GM23338 (cell line): ENCODE measurements at regions not wholly inside any gene's neighbourhood (a gene's known extent, or its start where the extent isn't known, plus 50 kb on each side); places are given as distances from the start of the nearest gene placed in this dataset.

ENCODE experiments used
- ATAC-seq: fragments of 200-7000 bp; cut with Tn5 transposase; 3 replicates; pipeline ENCODE4 v1.9.1; 2020
- DNase-seq: peaks from one replicate; pipeline ENCODE4 v3.0.0-alpha.2; 2015; ENCODE audit warnings: low spot score
- H2AFZ ChIP-seq: fragments of 200-600 bp; sonication (generic); 2 replicates; pipeline ENCODE4 v1.8.0; 2016; ENCODE audit warnings: antibody characterized with exemption, mild to moderate bottlenecking, moderate library complexity
- H3F3A ChIP-seq: fragments of 200-600 bp; sonication (generic); replicated peaks from 2 replicates; pipeline ENCODE4 v1.8.0; 2017; ENCODE audit warnings: antibody characterized with exemption, mixed run types, low read depth
- H3K27ac ChIP-seq: fragments of 200-600 bp; sonication (generic); 2 replicates; pipeline ENCODE4 v1.6.1; 2016; ENCODE audit warnings: low read depth
- H3K27me3 ChIP-seq: fragments of 200-600 bp; sonication (generic); 2 replicates; pipeline ENCODE4 v1.8.0; 2016; ENCODE audit warnings: mild to moderate bottlenecking, mixed run types, moderate library complexity; ENCODE audit not compliant: insufficient read depth
- H3K36me3 ChIP-seq: fragments of 200-600 bp; sonication (generic); 2 replicates; pipeline ENCODE4 v1.8.0; 2016; ENCODE audit warnings: mild to moderate bottlenecking; ENCODE audit not compliant: insufficient read depth
- H3K4me1 ChIP-seq: fragments of 200-600 bp; sonication (generic); 2 replicates; pipeline ENCODE4 v1.8.0; 2016; ENCODE audit warnings: mild to moderate bottlenecking, moderate library complexity; ENCODE audit not compliant: insufficient read depth
- H3K4me2 ChIP-seq: fragments of 200-600 bp; sonication (generic); 2 replicates; pipeline ENCODE4 v1.7.1; 2017; ENCODE audit warnings: mixed run types
- H3K4me3 ChIP-seq: fragments of 200-600 bp; sonication (generic); 2 replicates; pipeline ENCODE4 v1.6.1; 2016; ENCODE audit warnings: mixed run types
- H3K79me2 ChIP-seq: fragments of 200-600 bp; sonication (generic); replicated peaks from 2 replicates; pipeline ENCODE4 v1.8.0; 2017; ENCODE audit warnings: mild to moderate bottlenecking; ENCODE audit not compliant: insufficient read depth
- H3K9me2 ChIP-seq: fragments of 200-600 bp; sonication (generic); 2 replicates; pipeline ENCODE4 v1.8.0; 2017; ENCODE audit not compliant: insufficient read depth
- H4K20me1 ChIP-seq: fragments of 200-600 bp; sonication (generic); replicated peaks from 2 replicates; pipeline ENCODE4 v1.8.0; 2017; ENCODE audit warnings: mild to moderate bottlenecking; ENCODE audit not compliant: insufficient read depth
- H3K27ac Mint-ChIP-seq: 2 replicates; pipeline ENCODE4 v1.8.0; 2020; ENCODE audit warnings: inconsistent platforms, mild to moderate bottlenecking, moderate library complexity, mixed read lengths
- H3K27me3 Mint-ChIP-seq: 3 replicates; pipeline ENCODE4 v1.8.0; 2022; ENCODE audit warnings: low read depth, mild to moderate bottlenecking, moderate library complexity, mixed read lengths, inconsistent platforms; ENCODE audit not compliant: insufficient read depth, poor library complexity
- H3K36me3 Mint-ChIP-seq: 3 replicates; pipeline ENCODE4 v1.8.0; 2021; ENCODE audit warnings: low read depth, mild to moderate bottlenecking, inconsistent platforms, moderate library complexity, mixed read lengths
- H3K4me1 Mint-ChIP-seq: 3 replicates; pipeline ENCODE4 v1.8.0; 2020; ENCODE audit warnings: mild to moderate bottlenecking, inconsistent platforms, mixed read lengths
- H3K4me3 Mint-ChIP-seq: 3 replicates; pipeline ENCODE4 v1.8.0; 2021; ENCODE audit warnings: moderate library complexity, mild to moderate bottlenecking, inconsistent platforms, mixed read lengths
- H3K9me3 Mint-ChIP-seq: 3 replicates; pipeline ENCODE4 v1.8.0; 2020; ENCODE audit warnings: moderate library complexity, mild to moderate bottlenecking, inconsistent platforms, mixed read lengths
- CREB1 ChIP-seq: fragments of 250-450 bp; sonication (Bioruptor Pico); IDR thresholded peaks from 2 replicates; pipeline ENCODE4 v1.5.0; 2020; ENCODE audit warnings: low read depth, mild to moderate bottlenecking, moderate library complexity
- CTCF ChIP-seq, 2 experiments: fragments of 200-600 bp in 1 of 2; sonication (generic) in 1 of 2; conservative IDR thresholded peaks; 2 replicates each; pipeline versions ENCODE4 v1.5.1 to v1.6.1; 2016 to 2017; ENCODE audit warnings: antibody characterized with exemption in 2 of 2, low read depth in 2 of 2, mild to moderate bottlenecking in 2 of 2, moderate library complexity in 1 of 2
- ETS1 ChIP-seq: IDR thresholded peaks from 2 replicates; pipeline ENCODE4 v1.6.1; 2016; ENCODE audit warnings: antibody characterized with exemption
- EZH2 ChIP-seq: fragments of 200-600 bp; sonication (generic); IDR thresholded peaks from one replicate; pipeline ENCODE4 v1.8.0; 2017; ENCODE audit warnings: antibody characterized with exemption, mild to moderate bottlenecking, low read depth; ENCODE audit not compliant: unreplicated experiment
- EZH2phosphoT487 ChIP-seq: fragments of 200-600 bp; sonication (generic); IDR thresholded peaks from one replicate; pipeline ENCODE4 v1.8.1; 2018; ENCODE audit warnings: antibody characterized with exemption; ENCODE audit not compliant: unreplicated experiment
- JUNB ChIP-seq: IDR thresholded peaks from one replicate; pipeline ENCODE4 v1.6.1; 2016; ENCODE audit warnings: antibody characterized with exemption; ENCODE audit not compliant: unreplicated experiment
- NANOG ChIP-seq: IDR thresholded peaks from 2 replicates; pipeline ENCODE4 v1.6.1; 2016; ENCODE audit warnings: antibody characterized with exemption, borderline replicate concordance
- POLR2AphosphoS5 ChIP-seq: IDR thresholded peaks from 2 replicates; pipeline ENCODE4 v1.6.1; 2016; ENCODE audit warnings: antibody characterized with exemption, low read depth
- REST ChIP-seq: IDR thresholded peaks from one replicate; pipeline ENCODE4 v1.6.1; 2018; ENCODE audit warnings: antibody characterized with exemption; ENCODE audit not compliant: unreplicated experiment
- STAT1 ChIP-seq: IDR thresholded peaks from one replicate; pipeline ENCODE4 v1.6.1; 2016; ENCODE audit warnings: antibody characterized with exemption; ENCODE audit not compliant: unreplicated experiment
- ZNF114 ChIP-seq: fragments of 250-450 bp; sonication (Bioruptor Pico); IDR thresholded peaks from 2 replicates; pipeline ENCODE4 v1.5.0; 2020; ENCODE audit warnings: mild to moderate bottlenecking, moderate library complexity
- ZNF331 ChIP-seq: fragments of 250-450 bp; sonication (Bioruptor Pico); IDR thresholded peaks from 2 replicates; pipeline ENCODE4 v1.5.0; 2020; ENCODE audit warnings: low read depth, mild to moderate bottlenecking, moderate library complexity

GRCh38 chr2:359047-359446, 71.2 kb upstream of the ALKAL2 start:
- Histone ChIP-seq H3K4me2 (no peak overlapping the region), H2AFZ (no peak overlapping the region), H3K79me2 (no peaks in the 10 kb centered on the region), H3K4me1 (no peaks in the 10 kb centered on the region), H3K4me3 (no peak overlapping the region), H3K27me3 (no peaks in the 10 kb centered on the region), H3K36me3 (no peaks in the 10 kb centered on the region; the same call in 1 of the 2 replicates), H4K20me1 (no peaks in the 10 kb centered on the region), H3K9me2 (0 out of 2 replicates have a peak, but pooled peaks cover 2% of the 10 kb centered on the region), H3F3A (no peaks in the 10 kb centered on the region), H3K27ac (no peak overlapping the region)
- no peak for DNase-seq
- H3K4me3 Mint-ChIP-seq: no peak overlapping the region
- no peaks in the 10 kb centered on the region; the same call in 2 of the 3 replicates for H3K9me3 Mint-ChIP-seq
- ATAC-seq: no peak
- H3K27me3 Mint-ChIP-seq: peaks cover 4% of the 10 kb centered on the region
- H3K36me3 Mint-ChIP-seq: no peaks in the 10 kb centered on the region
- H3K4me1 Mint-ChIP-seq: no peaks in the 10 kb centered on the region
- H3K27ac Mint-ChIP-seq: no peak overlapping the region; the same call in 1 of the 2 replicates
- TF ChIP-seq JUNB (no peak), REST (no peak), STAT1 (no peak)

- DNase-seq (no peak), ATAC-seq (no peak)
- no peak overlapping the region for H3K4me3 ChIP-seq
- peaks cover 4% of the 10 kb centered on the region for H3K27me3 Mint-ChIP-seq
- H3F3A ChIP-seq: no peaks in the 10 kb centered on the region
- H2AFZ ChIP-seq: no peak overlapping the region
- no peaks in the 10 kb centered on the region; the same call in 1 of the 2 replicates for H3K36me3 ChIP-seq
- H3K27ac ChIP-seq: no peak overlapping the region
- no peaks in the 10 kb centered on the region for H3K4me1 ChIP-seq
- 0 out of 2 replicates have a peak, but pooled peaks cover 2% of the 10 kb centered on the region for H3K9me2 ChIP-seq
- H3K27ac Mint-ChIP-seq: no peak overlapping the region
- no peaks in the 10 kb centered on the region for H4K20me1 ChIP-seq
- no peaks in the 10 kb centered on the region; the same call in 2 of the 3 replicates for H3K9me3 Mint-ChIP-seq
- no peak overlapping the region for H3K4me3 Mint-ChIP-seq
- no peak overlapping the region for H3K4me2 ChIP-seq
- H3K36me3 Mint-ChIP-seq: no peaks in the 10 kb centered on the region
- no peaks in the 10 kb centered on the region for H3K4me1 Mint-ChIP-seq
- H3K79me2 ChIP-seq: no peaks in the 10 kb centered on the region
- no peaks in the 10 kb centered on the region for H3K27me3 ChIP-seq
- TF ChIP-seq POLR2AphosphoS5 (no peak), EZH2 (no peak), ZNF114 (CRISPR knock-in tag) (no peak), ZNF331 (no peak), ETS1 (no peak), STAT1 (no peak), EZH2phosphoT487 (no peak), CTCF (conservative IDR thresholded peaks at IDR 0.05; ENCODE audit: low read depth in 2 of 2) (no peak), NANOG (no peak), REST (no peak), CREB1 (CRISPR knock-in tag) (no peak), JUNB (no peak)
These were observed 69.9 kb upstream of the ALKAL2 start for GRCh38 chr2:357811-358210.
